ENCODE measurements at regions not wholly inside any gene's neighbourhood (a gene's known extent, or its start where the extent isn't known, plus 50 kb on each side); places are given as distances from the start of the nearest gene placed in this dataset.

DNA sequence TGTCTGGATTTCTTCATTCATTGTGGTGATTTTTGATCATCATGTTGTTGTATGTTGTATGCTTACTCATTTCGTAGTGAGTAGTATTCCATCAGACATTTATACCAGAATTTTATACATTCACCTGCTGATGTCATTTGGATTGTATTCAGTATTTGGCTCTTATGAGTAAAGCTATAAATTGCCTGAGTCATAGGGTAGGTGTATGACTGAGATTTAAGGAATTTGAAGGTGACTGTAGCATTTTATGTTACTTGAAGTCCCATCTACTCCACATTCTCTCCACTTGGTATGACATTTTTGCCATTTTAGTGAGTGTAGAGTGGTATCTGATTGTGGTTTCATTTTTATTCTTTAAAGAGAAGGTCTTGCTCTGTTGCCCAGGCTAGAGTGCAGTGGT, 548.2 kb downstream of the TBC1D22A start:
- H3K4me3 ChIP-seq (ENCODE audit: low read length), result no peak overlapping the region
- no peaks in the 10 kb centered on the region for H3F3A ChIP-seq (ENCODE audit: control insufficient read depth, insufficient read depth)
- no peaks in the 10 kb centered on the region for H3K9me3 ChIP-seq (ENCODE audit: control insufficient read depth, insufficient read depth, low read length)
- H3K9me2 ChIP-seq (replicated peaks; ENCODE audit: control insufficient read depth, low read length), result no peaks in the 10 kb centered on the region
- H3K27ac ChIP-seq (ENCODE audit: low read depth, low read length), result no peak overlapping the region
- no peaks in the 10 kb centered on the region for H3K4me1 ChIP-seq (ENCODE audit: control insufficient read depth, low read length)
- no peaks in the 10 kb centered on the region for H4K20me1 ChIP-seq (ENCODE audit: control insufficient read depth, insufficient read depth, low read depth, low read length)
- H3K36me3 ChIP-seq (ENCODE audit: control insufficient read depth, low read length), result no peaks in the 10 kb centered on the region
- TF ChIP-seq EZH2phosphoT487 (IDR thresholded peaks at IDR 0.05; ENCODE audit: borderline replicate concordance, low read length), result no peak
- TF ChIP-seq, protein P1, sequence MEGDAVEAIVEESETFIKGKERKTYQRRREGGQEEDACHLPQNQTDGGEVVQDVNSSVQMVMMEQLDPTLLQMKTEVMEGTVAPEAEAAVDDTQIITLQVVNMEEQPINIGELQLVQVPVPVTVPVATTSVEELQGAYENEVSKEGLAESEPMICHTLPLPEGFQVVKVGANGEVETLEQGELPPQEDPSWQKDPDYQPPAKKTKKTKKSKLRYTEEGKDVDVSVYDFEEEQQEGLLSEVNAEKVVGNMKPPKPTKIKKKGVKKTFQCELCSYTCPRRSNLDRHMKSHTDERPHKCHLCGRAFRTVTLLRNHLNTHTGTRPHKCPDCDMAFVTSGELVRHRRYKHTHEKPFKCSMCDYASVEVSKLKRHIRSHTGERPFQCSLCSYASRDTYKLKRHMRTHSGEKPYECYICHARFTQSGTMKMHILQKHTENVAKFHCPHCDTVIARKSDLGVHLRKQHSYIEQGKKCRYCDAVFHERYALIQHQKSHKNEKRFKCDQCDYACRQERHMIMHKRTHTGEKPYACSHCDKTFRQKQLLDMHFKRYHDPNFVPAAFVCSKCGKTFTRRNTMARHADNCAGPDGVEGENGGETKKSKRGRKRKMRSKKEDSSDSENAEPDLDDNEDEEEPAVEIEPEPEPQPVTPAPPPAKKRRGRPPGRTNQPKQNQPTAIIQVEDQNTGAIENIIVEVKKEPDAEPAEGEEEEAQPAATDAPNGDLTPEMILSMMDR (IDR thresholded peaks at IDR 0.05; ENCODE audit: low read depth, low read length, poor library complexity, severe bottlenecking), result no peak
- no peak overlapping the region for H3K4me2 ChIP-seq (ENCODE audit: low read length)
- H3K27me3 ChIP-seq (ENCODE audit: control insufficient read depth, low read length), result no peaks in the 10 kb centered on the region
- no peaks in the 10 kb centered on the region for H3K79me2 ChIP-seq (ENCODE audit: control insufficient read depth, low read length)

- Histone ChIP-seq H3K36me3 (ENCODE audit: control insufficient read depth, low read length) (no peaks in the 10 kb centered on the region), H3K4me2 (ENCODE audit: low read length) (no peak overlapping the region), H3K4me1 (ENCODE audit: control insufficient read depth, low read length) (no peaks in the 10 kb centered on the region), H4K20me1 (ENCODE audit: control insufficient read depth, insufficient read depth, low read depth, low read length) (no peaks in the 10 kb centered on the region), H3K27me3 (ENCODE audit: control insufficient read depth, low read length) (no peaks in the 10 kb centered on the region), H3K9me2 (replicated peaks; ENCODE audit: control insufficient read depth, low read length) (no peaks in the 10 kb centered on the region), H3K79me2 (ENCODE audit: control insufficient read depth, low read length) (no peaks in the 10 kb centered on the region), H3F3A (ENCODE audit: control insufficient read depth, insufficient read depth) (no peaks in the 10 kb centered on the region), H3K4me3 (ENCODE audit: low read length) (no peak overlapping the region), H3K27ac (ENCODE audit: low read depth, low read length) (no peak overlapping the region), H3K9me3 (ENCODE audit: control insufficient read depth, insufficient read depth, low read length) (no peaks in the 10 kb centered on the region)
- TF ChIP-seq, protein P1 (IDR thresholded peaks at IDR 0.05; ENCODE audit: low read depth, low read length, poor library complexity, severe bottlenecking), result no peak
- no peak for TF ChIP-seq EZH2phosphoT487 (IDR thresholded peaks at IDR 0.05; ENCODE audit: borderline replicate concordance, low read length)
Observed at GRCh38 chr22:47309946-47310345, 547.5 kb downstream of the TBC1D22A start.

GRCh38 chr22:47309476-47309875, 547.0 kb downstream of the TBC1D22A start:
- Histone ChIP-seq H3K4me3 (ENCODE audit: low read length) (no peak overlapping the region), H3K27ac (ENCODE audit: low read depth, low read length) (no peak overlapping the region), H3K79me2 (ENCODE audit: control insufficient read depth, low read length) (no peaks in the 10 kb centered on the region), H3K4me2 (ENCODE audit: low read length) (no peak overlapping the region), H3K4me1 (ENCODE audit: control insufficient read depth, low read length) (no peaks in the 10 kb centered on the region), H3K9me3 (ENCODE audit: control insufficient read depth, insufficient read depth, low read length) (no peaks in the 10 kb centered on the region), H3K36me3 (ENCODE audit: control insufficient read depth, low read length) (no peaks in the 10 kb centered on the region), H4K20me1 (ENCODE audit: control insufficient read depth, insufficient read depth, low read depth, low read length) (no peaks in the 10 kb centered on the region), H3K9me2 (replicated peaks; ENCODE audit: control insufficient read depth, low read length) (no peaks in the 10 kb centered on the region), H3K27me3 (ENCODE audit: control insufficient read depth, low read length) (no peaks in the 10 kb centered on the region), H3F3A (ENCODE audit: control insufficient read depth, insufficient read depth) (no peaks in the 10 kb centered on the region)
- TF ChIP-seq, protein P1 (IDR thresholded peaks at IDR 0.05; ENCODE audit: low read depth, low read length, poor library complexity, severe bottlenecking), result no peak
- no peak for TF ChIP-seq EZH2phosphoT487 (IDR thresholded peaks at IDR 0.05; ENCODE audit: borderline replicate concordance, low read length)

DNA sequence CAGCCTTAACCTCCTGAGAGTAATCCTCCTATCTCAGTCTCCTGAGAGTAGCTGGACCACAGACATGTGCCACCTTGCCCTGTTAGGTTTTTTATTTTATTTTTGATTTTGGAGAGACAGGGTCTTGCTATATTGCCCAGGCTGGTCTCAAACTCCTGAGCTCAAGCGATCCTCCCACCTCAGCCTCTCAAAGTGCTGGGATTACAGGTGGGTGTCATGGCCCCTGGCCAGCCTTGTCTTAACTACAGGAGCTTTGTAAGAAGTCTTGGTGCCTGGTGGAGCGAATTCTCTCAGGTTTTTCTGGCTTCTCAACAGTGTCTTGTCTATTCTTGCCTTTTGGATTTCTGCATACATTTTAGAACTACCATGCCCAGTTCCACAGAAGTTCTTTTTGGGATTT, 546.4 kb downstream of the TBC1D22A start:
- Histone ChIP-seq H3K27ac (ENCODE audit: low read depth, low read length) (no peak overlapping the region), H3K4me2 (ENCODE audit: low read length) (no peak overlapping the region), H3K9me3 (ENCODE audit: control insufficient read depth, insufficient read depth, low read length) (no peaks in the 10 kb centered on the region), H3K4me1 (ENCODE audit: control insufficient read depth, low read length) (no peaks in the 10 kb centered on the region), H3K4me3 (ENCODE audit: low read length) (no peak overlapping the region), H4K20me1 (ENCODE audit: control insufficient read depth, insufficient read depth, low read depth, low read length) (no peaks in the 10 kb centered on the region), H3K9me2 (replicated peaks; ENCODE audit: control insufficient read depth, low read length) (no peaks in the 10 kb centered on the region), H3K79me2 (ENCODE audit: control insufficient read depth, low read length) (no peaks in the 10 kb centered on the region), H3K27me3 (ENCODE audit: control insufficient read depth, low read length) (no peaks in the 10 kb centered on the region), H3K36me3 (ENCODE audit: control insufficient read depth, low read length) (no peaks in the 10 kb centered on the region), H3F3A (ENCODE audit: control insufficient read depth, insufficient read depth) (no peaks in the 10 kb centered on the region)
- TF ChIP-seq, protein P1 (IDR thresholded peaks at IDR 0.05; ENCODE audit: low read depth, low read length, poor library complexity, severe bottlenecking), result no peak
- TF ChIP-seq EZH2phosphoT487 (IDR thresholded peaks at IDR 0.05; ENCODE audit: borderline replicate concordance, low read length), result no peak
